Germinal center (tissue), 1 donor: ENCODE measurements at regions not wholly inside any gene's neighbourhood (a gene's known extent, or its start where the extent isn't known, plus 50 kb on each side); places are given as distances from the start of the nearest gene placed in this dataset.

ENCODE experiments used
- DNase-seq: peaks from one replicate; pipeline ENCODE4 v3.0.0; 2012; ENCODE audit warnings: mixed read lengths, low spot score

GRCh38 chr1:37277366-37277765 lies 197.0 kb upstream of the ZC3H12A start:
- DNase-seq, result no peak

GRCh38 chr1:37281354-37281753 lies 193.0 kb upstream of the ZC3H12A start:
- DNase-seq, result no peak

- DNase-seq, result no peak
Observed at GRCh38 chr1:37282764-37283163, 191.6 kb upstream of the ZC3H12A start.

DNA sequence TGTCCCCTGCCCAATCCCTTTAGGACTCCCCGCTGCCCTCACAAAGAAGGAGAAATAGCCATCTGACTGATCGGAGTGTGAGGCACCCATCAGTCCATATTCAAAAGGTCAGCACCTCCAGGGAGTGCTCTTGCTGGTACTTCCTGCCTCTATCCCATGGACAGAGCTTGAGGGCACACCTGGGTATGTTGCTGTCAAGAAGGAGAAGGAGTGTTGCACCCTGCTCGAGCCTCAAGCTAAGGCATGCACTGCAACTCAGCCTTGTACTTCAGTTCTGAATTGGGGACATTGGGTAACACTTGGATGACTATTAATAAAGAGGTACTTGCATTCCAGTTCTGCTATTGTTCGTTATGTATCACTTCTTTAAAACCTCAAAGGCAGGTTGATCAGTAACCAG lies 190.3 kb upstream of the ZC3H12A start:
- no peak for DNase-seq

GRCh38 chr1:37286881-37287280 lies 187.5 kb upstream of the ZC3H12A start:
- DNase-seq, result no peak

- DNase-seq, result peak; percentile 94
Observed at GRCh38 chr1:37288900-37289299, 185.5 kb upstream of the ZC3H12A start.

DNA sequence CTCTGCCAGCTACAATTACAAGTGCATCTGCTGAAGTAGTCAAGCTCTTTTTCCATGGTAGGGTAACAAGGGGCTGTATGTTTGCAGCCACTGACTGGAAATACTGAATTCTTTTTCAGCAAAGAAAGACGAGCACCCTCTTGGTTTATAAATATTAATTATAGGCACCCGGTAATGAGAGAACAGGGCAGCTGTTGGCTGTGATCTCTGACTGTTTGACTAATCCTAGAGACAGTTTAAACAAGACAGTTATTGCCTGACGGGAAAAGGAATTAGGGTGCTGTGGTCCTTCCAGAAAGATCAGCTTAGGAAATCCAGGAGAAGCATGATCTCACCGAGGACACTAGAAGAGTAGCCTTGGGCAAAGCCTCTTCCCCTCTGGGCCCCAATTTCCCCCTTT lies 183.7 kb upstream of the ZC3H12A start:
- no peak for DNase-seq

GRCh38 chr1:37292789-37293188 lies 181.6 kb upstream of the ZC3H12A start:
- DNase-seq, result no peak

GRCh38 chr1:37294096-37294495 lies 180.3 kb upstream of the ZC3H12A start:
- no peak for DNase-seq

GRCh38 chr1:37294529-37294928 lies 179.9 kb upstream of the ZC3H12A start:
- DNase-seq, result no peak

- DNase-seq, result no peak
Observed at GRCh38 chr1:37298769-37299168, 175.6 kb upstream of the ZC3H12A start.

DNA sequence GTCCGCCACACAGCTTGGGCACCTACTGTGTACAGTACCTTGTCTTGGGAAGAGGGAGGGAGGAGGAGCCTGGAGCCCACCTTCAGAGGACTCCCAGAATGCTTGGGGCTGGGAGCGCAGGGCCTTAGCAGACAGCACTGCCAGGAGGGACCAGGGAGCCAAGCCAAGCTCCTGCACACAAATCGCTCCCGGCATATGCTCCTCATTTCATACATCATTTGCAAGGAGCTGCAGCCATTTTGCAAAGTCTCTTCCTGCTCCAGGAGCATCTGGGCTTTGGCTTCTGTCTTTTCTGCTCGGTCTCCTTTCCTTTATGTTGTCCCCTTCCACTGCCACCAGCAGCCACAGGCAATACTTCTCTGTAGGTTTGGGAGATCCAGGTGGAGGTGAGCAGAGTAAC lies 175.2 kb upstream of the ZC3H12A start:
- DNase-seq, result no peak

- DNase-seq, result no peak
Observed at GRCh38 chr1:37303884-37304574, 170.4 kb upstream of the ZC3H12A start.

- no peak for DNase-seq
Observed at GRCh38 chr1:37305108-37305507, 169.3 kb upstream of the ZC3H12A start.

DNA sequence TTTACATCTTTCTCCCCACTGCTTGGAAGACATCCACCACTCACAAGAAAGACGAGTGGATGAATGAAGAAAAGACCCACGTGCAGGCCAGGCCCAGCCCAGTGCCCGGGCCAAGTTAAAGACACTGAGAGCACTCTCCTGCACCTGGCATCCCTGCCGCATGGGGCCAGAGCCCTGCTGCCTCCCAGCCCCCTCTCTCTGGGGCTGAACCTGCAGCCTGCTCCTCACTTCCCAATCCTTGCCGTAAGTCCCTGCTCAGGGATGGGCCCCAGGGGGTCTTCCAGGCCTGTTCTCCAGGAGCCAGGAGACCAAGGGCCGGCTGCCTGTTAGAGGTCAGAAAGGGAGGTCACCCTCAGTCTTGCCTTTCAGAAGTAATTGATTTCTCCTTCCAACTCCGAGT lies 168.5 kb upstream of the ZC3H12A start:
- DNase-seq, result no peak

DNA sequence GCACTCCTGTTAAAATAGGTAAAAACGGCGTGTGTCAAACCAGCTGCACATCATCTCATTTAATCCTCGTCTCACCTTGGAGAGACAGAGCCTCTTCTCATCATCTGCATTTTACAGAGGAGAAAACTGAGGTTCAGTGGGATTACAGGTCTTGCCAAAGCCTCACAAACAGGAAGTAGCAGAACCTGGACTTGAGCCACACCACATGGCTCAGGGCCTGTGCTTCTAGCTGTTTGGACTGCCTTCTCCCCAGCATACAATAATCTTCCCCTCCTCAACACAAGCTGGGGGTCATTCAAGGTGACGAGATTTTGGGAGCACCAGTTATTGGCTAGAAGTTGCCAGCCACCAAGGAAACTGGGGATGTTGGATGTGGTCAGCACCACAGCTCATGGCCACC lies 167.9 kb upstream of the ZC3H12A start:
- DNase-seq, result no peak

- DNase-seq, result no peak
Observed at GRCh38 chr1:37306871-37307270, 167.5 kb upstream of the ZC3H12A start.

DNA sequence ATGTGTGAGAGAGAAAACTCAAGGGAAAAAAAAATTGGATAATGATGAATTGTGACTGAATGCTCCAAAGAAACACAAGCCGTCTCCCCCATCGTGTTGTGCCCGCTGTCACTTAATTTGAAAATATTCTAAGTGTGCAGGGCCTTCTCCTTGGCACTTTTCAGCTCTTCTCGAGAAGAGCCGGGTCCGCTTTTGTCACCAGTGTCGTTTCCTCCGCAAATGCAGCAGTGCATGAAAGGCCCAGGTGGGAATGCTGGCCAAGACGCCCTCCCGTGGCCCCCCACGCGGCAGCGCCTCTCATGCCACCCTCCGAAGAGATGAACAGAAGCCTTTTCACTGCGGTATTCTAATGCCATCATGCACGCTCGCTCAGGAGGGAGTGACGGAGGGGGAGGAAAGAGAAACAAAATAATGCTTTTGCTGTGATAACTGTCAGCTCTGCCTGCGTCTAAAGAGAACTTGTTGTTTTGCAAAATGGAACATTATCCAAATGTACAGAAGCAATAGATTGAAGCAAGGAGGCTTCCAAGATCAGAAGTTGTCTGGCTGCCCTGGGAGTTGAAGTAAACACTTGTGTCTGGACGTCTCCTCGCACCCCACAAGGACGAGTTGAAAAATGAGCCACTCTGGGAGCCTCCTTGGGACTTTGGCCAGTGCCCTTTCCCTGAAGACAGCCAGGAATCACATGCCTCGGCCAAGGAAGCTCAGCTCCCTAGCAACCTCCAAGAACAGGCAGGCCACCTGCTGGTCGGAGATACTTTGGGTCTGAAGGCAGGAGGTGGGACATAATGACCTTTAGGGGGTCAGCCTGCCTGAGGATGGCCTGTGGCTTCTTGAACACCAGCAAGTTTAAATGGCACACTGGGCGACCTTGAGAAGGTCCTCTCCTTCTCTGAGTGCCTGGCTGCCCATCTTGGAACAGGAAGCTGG lies 166.1 kb upstream of the ZC3H12A start:
- no peak for DNase-seq

DNA sequence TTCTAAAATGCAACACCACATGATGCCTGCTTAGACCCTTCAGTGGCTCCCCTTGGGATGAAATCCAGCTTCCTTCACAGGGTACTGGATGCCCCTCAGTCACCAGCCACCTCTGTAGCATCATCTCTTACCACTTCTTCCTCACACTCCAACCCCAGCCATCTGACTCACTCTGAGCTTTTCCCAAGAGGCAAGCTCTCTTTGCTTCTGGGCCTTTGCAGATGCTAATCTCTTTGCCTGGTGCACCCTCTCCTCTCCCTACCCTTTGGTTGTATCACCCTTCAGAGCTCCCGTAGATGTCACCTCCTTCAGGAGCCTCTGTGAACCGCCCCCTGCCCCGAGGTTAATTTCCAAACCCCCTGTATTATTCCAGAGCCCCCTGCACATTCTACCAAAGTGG lies 164.8 kb upstream of the ZC3H12A start:
- DNase-seq, result no peak

DNA sequence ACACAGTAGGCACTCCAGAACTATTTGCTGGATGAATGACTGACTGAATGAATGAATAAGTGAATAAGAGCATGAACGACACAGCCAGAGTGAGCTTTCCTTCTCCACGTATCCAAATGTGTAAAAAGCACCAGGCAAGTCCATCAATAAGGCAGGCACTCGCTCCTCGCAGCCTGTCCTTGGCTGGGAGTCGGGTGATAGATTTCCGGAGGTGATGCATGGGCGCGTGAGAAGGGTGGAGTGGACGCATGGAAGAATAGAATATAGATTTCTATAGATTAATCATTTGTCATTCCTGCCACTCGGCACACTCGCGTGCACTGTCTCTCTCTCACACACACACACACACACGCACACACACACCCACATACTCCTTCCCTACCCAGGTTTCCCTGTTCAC lies 164.3 kb upstream of the ZC3H12A start:
- no peak for DNase-seq

DNA sequence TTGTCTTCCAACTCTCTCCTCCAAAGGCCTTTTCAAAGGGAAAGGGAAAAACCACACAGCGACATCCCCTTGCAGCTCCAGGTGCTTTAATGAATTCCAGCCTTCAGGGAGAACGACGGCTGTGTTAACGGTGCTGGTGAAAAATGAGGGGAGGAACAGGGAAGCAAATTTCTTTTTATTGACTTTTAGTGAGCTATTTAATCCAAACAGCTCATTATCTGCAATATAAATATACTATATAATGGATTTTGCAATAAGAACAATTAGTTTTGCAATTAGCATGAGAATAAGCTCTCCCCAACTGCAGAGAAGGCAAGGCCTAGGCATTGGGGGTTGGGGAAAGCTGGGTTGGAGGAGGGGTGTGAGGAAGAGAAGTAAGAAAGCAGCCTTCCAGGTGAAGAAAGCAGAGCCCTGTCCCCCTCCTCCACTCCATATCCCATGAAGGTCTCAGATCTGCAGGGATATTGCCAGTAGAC lies 159.0 kb upstream of the ZC3H12A start:
- DNase-seq, result no peak

DNA sequence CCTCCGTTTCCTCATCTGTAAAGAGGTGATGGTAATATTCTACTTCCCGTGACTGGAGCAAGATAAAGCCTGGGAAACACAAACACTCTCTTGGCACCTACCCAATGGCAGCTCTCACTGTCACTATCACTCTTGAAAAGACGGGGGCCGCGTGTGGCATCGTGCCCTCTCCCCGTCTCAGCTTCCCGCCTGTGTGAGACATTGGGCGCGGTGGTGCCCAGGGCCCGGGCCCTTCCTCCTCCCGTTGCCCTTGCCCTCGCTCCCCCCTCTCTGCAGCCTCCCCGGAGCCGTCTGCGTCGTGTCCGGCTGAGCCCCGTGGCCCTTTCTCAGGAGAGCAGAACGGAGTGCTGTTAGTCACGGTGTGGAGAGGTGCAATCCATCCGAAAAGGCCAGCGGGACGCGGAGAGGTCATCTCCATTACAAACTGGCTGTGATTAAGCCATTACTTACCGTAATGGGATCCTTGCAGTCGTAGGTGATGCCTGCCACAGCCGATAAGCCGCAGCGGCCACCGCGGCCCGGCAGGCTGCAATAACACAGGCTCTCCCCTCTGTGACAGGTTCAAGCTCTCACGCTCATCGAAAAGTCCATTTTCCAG lies 156.4 kb upstream of the ZC3H12A start:
- no peak for DNase-seq

- no peak for DNase-seq
Observed at GRCh38 chr1:37318490-37318889, 155.9 kb upstream of the ZC3H12A start.
